ENCODE measurements at regions not wholly inside any gene's neighbourhood (a gene's known extent, or its start where the extent isn't known, plus 50 kb on each side); places are given as distances from the start of the nearest gene placed in this dataset.

DNA sequence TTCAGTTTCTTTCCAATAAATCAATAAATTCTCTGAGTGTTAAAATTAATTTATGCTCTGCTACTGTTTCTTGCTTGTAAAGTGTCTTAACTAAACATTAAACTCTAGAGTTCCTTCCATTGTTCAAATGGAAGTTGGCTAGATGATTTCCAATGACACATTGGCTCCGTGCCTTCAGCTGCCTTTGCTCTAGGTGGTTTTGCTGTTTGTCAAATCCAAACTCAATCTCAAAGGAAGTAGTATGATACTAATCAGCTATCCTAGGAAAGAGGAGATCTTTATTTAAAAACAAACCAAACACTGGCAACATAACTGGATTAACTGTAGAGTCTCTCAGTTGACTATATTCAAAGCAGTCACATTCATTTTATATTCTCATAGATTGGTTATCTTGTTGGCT is 356.4 kb downstream of the FOXG1 start:
- H2AFZ ChIP-seq (ENCODE audit: low read depth, low read length): no peak overlapping the region
- TF ChIP-seq EZH2phosphoT487 (IDR thresholded peaks at IDR 0.05; ENCODE audit: low read depth): no peak
- no peak for TF ChIP-seq CTCF (IDR thresholded peaks at IDR 0.05; ENCODE audit: low read depth, low read length)
- no peaks in the 10 kb centered on the region for H3K79me2 ChIP-seq (ENCODE audit: low read length)
- H3K4me3 ChIP-seq (ENCODE audit: low read length): no peak overlapping the region
- no peaks in the 10 kb centered on the region for H3K27me3 ChIP-seq (ENCODE audit: low read depth, low read length)
- no peak overlapping the region for H3K9ac ChIP-seq (ENCODE audit: low read length)
- H3K36me3 ChIP-seq (replicated peaks; ENCODE audit: low read depth, low read length): no peaks in the 10 kb centered on the region
- no peaks in the 10 kb centered on the region for H4K20me1 ChIP-seq (ENCODE audit: insufficient read depth, low read length)
- no peak overlapping the region for H3K27ac ChIP-seq (ENCODE audit: low read length)
- H3K4me1 ChIP-seq (ENCODE audit: low read length): no peaks in the 10 kb centered on the region
- H3K9me3 ChIP-seq (ENCODE audit: insufficient read depth, low read length): no peaks in the 10 kb centered on the region
- H3K4me2 ChIP-seq (ENCODE audit: low read length): no peak overlapping the region

DNA sequence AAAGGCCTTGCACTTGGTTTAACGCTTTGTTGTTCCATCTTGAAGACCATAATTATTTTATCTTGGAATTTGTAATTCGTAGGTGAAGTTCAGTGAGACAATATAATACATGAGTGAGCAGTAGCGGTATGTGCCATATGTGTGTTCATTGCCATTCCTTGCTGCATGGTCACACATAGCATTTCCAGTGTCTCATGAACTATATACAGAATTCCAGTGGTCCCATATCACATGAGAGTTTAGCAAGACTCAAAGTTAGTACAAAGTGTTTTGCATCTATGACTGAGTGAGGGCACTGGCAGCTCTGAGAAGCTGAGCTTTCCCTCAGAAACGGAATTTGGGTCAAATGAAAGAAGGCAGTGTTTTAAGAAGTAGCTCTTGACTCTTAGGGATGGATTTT is 359.8 kb downstream of the FOXG1 start:
- TF ChIP-seq EZH2phosphoT487 (IDR thresholded peaks at IDR 0.05; ENCODE audit: low read depth): no peak
- no peak for TF ChIP-seq CTCF (IDR thresholded peaks at IDR 0.05; ENCODE audit: low read depth, low read length)

DNA sequence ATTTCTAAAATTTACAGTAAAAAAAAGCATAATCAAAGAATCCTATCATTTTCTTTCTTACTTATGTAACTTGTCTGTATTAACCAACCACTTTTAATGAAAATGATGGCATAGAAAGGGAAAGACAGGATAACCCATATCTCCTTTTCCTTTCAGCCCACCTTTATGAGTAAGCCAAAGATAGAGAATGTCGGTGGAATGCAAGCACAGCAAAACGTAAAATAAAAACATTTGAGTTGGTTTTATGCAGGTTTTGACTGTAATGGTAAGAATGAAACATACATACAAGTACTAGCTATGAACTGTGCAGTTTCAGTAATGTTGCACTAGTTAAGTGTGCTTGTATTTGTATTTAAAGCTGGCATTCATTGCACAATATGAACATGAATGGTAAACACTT is 360.3 kb downstream of the FOXG1 start:
- H3K4me3 ChIP-seq (ENCODE audit: low read length): no peak overlapping the region
- no peak overlapping the region for H3K27ac ChIP-seq (ENCODE audit: low read length)
- no peaks in the 10 kb centered on the region for H3K79me2 ChIP-seq (ENCODE audit: low read length)
- H3K9me3 ChIP-seq (ENCODE audit: insufficient read depth, low read length): no peaks in the 10 kb centered on the region
- H4K20me1 ChIP-seq (ENCODE audit: insufficient read depth, low read length): no peaks in the 10 kb centered on the region
- no peaks in the 10 kb centered on the region for H3K36me3 ChIP-seq (replicated peaks; ENCODE audit: low read depth, low read length)
- no peak overlapping the region for H3K4me2 ChIP-seq (ENCODE audit: low read length)
- H3K9ac ChIP-seq (ENCODE audit: low read length): no peak overlapping the region
- TF ChIP-seq CTCF (IDR thresholded peaks at IDR 0.05; ENCODE audit: low read depth, low read length) (no peak), EZH2phosphoT487 (IDR thresholded peaks at IDR 0.05; ENCODE audit: low read depth) (no peak)
- H2AFZ ChIP-seq (ENCODE audit: low read depth, low read length): no peak overlapping the region
- no peaks in the 10 kb centered on the region for H3K4me1 ChIP-seq (ENCODE audit: low read length)
- H3K27me3 ChIP-seq (ENCODE audit: low read depth, low read length): no peaks in the 10 kb centered on the region

More for the DNA sequence above, 359.8 kb downstream of the FOXG1 start:
- Histone ChIP-seq H3K36me3 (replicated peaks; ENCODE audit: low read depth, low read length) (no peaks in the 10 kb centered on the region), H3K79me2 (ENCODE audit: low read length) (no peaks in the 10 kb centered on the region), H3K27ac (ENCODE audit: low read length) (no peak overlapping the region), H3K4me2 (ENCODE audit: low read length) (no peak overlapping the region), H3K9me3 (ENCODE audit: insufficient read depth, low read length) (no peaks in the 10 kb centered on the region), H3K9ac (ENCODE audit: low read length) (no peak overlapping the region), H3K4me1 (ENCODE audit: low read length) (no peaks in the 10 kb centered on the region), H3K27me3 (ENCODE audit: low read depth, low read length) (no peaks in the 10 kb centered on the region), H4K20me1 (ENCODE audit: insufficient read depth, low read length) (no peaks in the 10 kb centered on the region), H2AFZ (ENCODE audit: low read depth, low read length) (no peak overlapping the region), H3K4me3 (ENCODE audit: low read length) (no peak overlapping the region)

DNA sequence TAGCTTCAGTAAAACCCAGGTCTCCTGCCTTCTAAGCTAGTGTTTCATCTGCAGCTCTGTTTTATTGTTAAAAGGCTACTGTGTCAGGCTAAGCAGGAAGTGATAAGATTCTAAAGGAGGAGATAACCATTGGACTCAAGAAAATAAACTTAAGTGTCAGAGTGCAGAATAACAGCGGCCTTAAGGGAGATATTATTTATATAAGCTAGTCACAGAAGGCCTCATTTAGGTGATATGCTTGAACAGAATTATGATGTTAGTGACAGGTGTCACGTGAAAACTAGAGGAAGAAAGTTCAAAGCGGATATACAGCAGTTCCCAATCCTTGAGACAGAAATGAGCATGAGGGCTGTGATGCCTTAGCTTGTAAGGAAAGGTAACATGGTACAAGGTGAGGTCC is 373.4 kb downstream of the FOXG1 start:
- no peak overlapping the region for H3K27ac ChIP-seq (ENCODE audit: low read length)
- H3K4me2 ChIP-seq (ENCODE audit: low read length): no peak overlapping the region
- H2AFZ ChIP-seq (ENCODE audit: low read depth, low read length): no peak overlapping the region
- H3K9me3 ChIP-seq (ENCODE audit: insufficient read depth, low read length): no peaks in the 10 kb centered on the region
- no peaks in the 10 kb centered on the region for H3K27me3 ChIP-seq (ENCODE audit: low read depth, low read length)
- H3K79me2 ChIP-seq (ENCODE audit: low read length): no peaks in the 10 kb centered on the region
- no peak overlapping the region for H3K4me3 ChIP-seq (ENCODE audit: low read length)
- no peaks in the 10 kb centered on the region for H3K36me3 ChIP-seq (replicated peaks; ENCODE audit: low read depth, low read length)
- no peaks in the 10 kb centered on the region for H4K20me1 ChIP-seq (ENCODE audit: insufficient read depth, low read length)
- no peaks in the 10 kb centered on the region for H3K4me1 ChIP-seq (ENCODE audit: low read length)
- TF ChIP-seq EZH2phosphoT487 (IDR thresholded peaks at IDR 0.05; ENCODE audit: low read depth) (no peak), CTCF (IDR thresholded peaks at IDR 0.05; ENCODE audit: low read depth, low read length) (no peak)
- H3K9ac ChIP-seq (ENCODE audit: low read length): no peak overlapping the region

Measured in OCI-LY3 (cell line).